Fibroblast of lung (primary cell): ENCODE measurements at regions not wholly inside any gene's neighbourhood (a gene's known extent, or its start where the extent isn't known, plus 50 kb on each side); places are given as distances from the start of the nearest gene placed in this dataset.

ENCODE experiments used
- EZH2 ChIP-seq: IDR thresholded peaks from 2 replicates; pipeline ENCODE4 v1.5.1; 2012; ENCODE audit warnings: low read length, control low read depth, mild to moderate bottlenecking; ENCODE audit errors: missing control alignments
- TF ChIP-seq, protein P1 (sequence below), 2 donors: IDR thresholded peaks in 1 of 2; conservative IDR thresholded peaks in 1 of 2; 1 replicate in 1 of 2; 2 replicates in 1 of 2; pipeline ENCODE4 v1.5.1; 2011 to 2012; ENCODE audit warnings: low read length in 2 of 2, control low read depth in 1 of 2, inconsistent platforms in 1 of 2, low read depth in 1 of 2, mild to moderate bottlenecking in 1 of 2

- TF ChIP-seq, protein P1, sequence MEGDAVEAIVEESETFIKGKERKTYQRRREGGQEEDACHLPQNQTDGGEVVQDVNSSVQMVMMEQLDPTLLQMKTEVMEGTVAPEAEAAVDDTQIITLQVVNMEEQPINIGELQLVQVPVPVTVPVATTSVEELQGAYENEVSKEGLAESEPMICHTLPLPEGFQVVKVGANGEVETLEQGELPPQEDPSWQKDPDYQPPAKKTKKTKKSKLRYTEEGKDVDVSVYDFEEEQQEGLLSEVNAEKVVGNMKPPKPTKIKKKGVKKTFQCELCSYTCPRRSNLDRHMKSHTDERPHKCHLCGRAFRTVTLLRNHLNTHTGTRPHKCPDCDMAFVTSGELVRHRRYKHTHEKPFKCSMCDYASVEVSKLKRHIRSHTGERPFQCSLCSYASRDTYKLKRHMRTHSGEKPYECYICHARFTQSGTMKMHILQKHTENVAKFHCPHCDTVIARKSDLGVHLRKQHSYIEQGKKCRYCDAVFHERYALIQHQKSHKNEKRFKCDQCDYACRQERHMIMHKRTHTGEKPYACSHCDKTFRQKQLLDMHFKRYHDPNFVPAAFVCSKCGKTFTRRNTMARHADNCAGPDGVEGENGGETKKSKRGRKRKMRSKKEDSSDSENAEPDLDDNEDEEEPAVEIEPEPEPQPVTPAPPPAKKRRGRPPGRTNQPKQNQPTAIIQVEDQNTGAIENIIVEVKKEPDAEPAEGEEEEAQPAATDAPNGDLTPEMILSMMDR (conservative IDR thresholded peaks at IDR 0.05 in 1 of 2, IDR thresholded peaks at IDR 0.05 in 1 of 2; ENCODE audit: low read depth in 1 of 2, low read length in 2 of 2) = no peak
- no peak for TF ChIP-seq EZH2
Observed at GRCh38 chr4:41437111-41437536, 100.8 kb upstream of the LIMCH1 start.
